AG04449 (cell line): ENCODE measurements at regions not wholly inside any gene's neighbourhood (a gene's known extent, or its start where the extent isn't known, plus 50 kb on each side); places are given as distances from the start of the nearest gene placed in this dataset.

Source experiments
- CTCF ChIA-PET: fragments of 350-600 bp; formaldehyde crosslinking; extraction: SDS; loops from one replicate; lab custom pipeline; 2021; ENCODE audit warnings: antibody characterized with exemption; lab: Yijun Ruan, JAX
- POLR2A ChIA-PET: fragments of 400-600, 350-600 bp; formaldehyde crosslinking; extraction: SDS; loops from one replicate; lab custom pipeline; 2020; ENCODE audit warnings: antibody characterized with exemption, inconsistent platforms; lab: Yijun Ruan, JAX
- DNase-seq: peaks from one replicate; pipeline ENCODE4 v3.0.0-alpha.2; 2010; ENCODE audit warnings: low read depth, low spot score
- H3K4me3 ChIP-seq: 2 replicates; pipeline ENCODE4 v1.5.1; 2011; ENCODE audit warnings: low read depth, mild to moderate bottlenecking, control low read depth, low read length
- TF ChIP-seq, protein P1 (sequence below): IDR thresholded peaks from one replicate; pipeline ENCODE4 v1.5.1; 2011; ENCODE audit warnings: mild to moderate bottlenecking, moderate library complexity, low read length, control low read depth, inconsistent platforms; ENCODE audit not compliant: insufficient read depth; ENCODE audit errors: missing control alignments

GRCh38 chr1:239031310-239031709 lies 355.1 kb upstream of the CHRM3 start:
- H3K4me3 ChIP-seq = no peak overlapping the region
- TF ChIP-seq, protein P1, sequence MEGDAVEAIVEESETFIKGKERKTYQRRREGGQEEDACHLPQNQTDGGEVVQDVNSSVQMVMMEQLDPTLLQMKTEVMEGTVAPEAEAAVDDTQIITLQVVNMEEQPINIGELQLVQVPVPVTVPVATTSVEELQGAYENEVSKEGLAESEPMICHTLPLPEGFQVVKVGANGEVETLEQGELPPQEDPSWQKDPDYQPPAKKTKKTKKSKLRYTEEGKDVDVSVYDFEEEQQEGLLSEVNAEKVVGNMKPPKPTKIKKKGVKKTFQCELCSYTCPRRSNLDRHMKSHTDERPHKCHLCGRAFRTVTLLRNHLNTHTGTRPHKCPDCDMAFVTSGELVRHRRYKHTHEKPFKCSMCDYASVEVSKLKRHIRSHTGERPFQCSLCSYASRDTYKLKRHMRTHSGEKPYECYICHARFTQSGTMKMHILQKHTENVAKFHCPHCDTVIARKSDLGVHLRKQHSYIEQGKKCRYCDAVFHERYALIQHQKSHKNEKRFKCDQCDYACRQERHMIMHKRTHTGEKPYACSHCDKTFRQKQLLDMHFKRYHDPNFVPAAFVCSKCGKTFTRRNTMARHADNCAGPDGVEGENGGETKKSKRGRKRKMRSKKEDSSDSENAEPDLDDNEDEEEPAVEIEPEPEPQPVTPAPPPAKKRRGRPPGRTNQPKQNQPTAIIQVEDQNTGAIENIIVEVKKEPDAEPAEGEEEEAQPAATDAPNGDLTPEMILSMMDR = no peak
- DNase-seq = no peak
- ChIA-PET POLR2A (no interaction called here), CTCF (no interaction called here)

GRCh38 chr1:239025997-239026694 lies 360.2 kb upstream of the CHRM3 start:
- POLR2A ChIA-PET = no interaction called here
- no peak for DNase-seq

GRCh38 chr1:239025223-239025622 lies 361.1 kb upstream of the CHRM3 start:
- POLR2A ChIA-PET = no interaction called here
- CTCF ChIA-PET = no interaction called here
- DNase-seq = no peak
- H3K4me3 ChIP-seq = no peak overlapping the region
- TF ChIP-seq, protein P1 = no peak

More at GRCh38 chr1:239025997-239026694, 360.2 kb upstream of the CHRM3 start:
- TF ChIP-seq, protein P1 = no peak
- CTCF ChIA-PET = no interaction called here
- H3K4me3 ChIP-seq = no peak overlapping the region

GRCh38 chr1:239023732-239024360 lies 362.5 kb upstream of the CHRM3 start:
- DNase-seq = no peak
- no peak overlapping the region for H3K4me3 ChIP-seq
- CTCF ChIA-PET = no interaction called here
- TF ChIP-seq, protein P1 = no peak
- POLR2A ChIA-PET = no interaction called here

- no peak for DNase-seq
- POLR2A ChIA-PET = no interaction called here
- CTCF ChIA-PET = no interaction called here
- TF ChIP-seq, protein P1 = no peak
- H3K4me3 ChIP-seq = no peak overlapping the region
These were observed 370.0 kb upstream of the CHRM3 start for GRCh38 chr1:239016337-239016736.

- POLR2A ChIA-PET = no interaction called here
- no peak for DNase-seq
- CTCF ChIA-PET = no interaction called here
- TF ChIP-seq, protein P1 = no peak
- H3K4me3 ChIP-seq = no peak overlapping the region
These were observed 375.0 kb upstream of the CHRM3 start for GRCh38 chr1:239011382-239011781.
